ENCODE measurements at regions not wholly inside any gene's neighbourhood (a gene's known extent, or its start where the extent isn't known, plus 50 kb on each side); places are given as distances from the start of the nearest gene placed in this dataset.

DNA sequence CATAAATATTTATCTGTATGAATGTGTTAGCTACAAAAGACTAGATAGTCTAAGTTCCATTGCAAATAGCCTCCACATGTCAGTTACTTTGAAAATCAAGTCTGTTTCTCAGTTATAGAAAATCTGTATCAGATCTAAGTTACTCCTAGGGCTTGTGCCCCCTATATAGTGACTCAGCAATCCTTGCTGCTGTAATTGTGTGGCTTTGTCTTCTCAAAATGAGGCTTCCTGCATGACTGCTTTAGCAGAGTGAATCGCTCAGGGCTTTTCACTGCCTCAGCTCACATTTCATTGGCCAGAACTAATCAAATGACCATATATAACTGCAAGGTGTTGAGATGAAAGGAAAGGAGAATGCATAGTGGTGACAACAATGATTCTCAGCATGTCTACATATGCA, 552.2 kb upstream of the STXBP6 start:
- TF ChIP-seq EZH2 (IDR thresholded peaks at IDR 0.05; ENCODE audit: borderline replicate concordance, low read length), result no peak
- TF ChIP-seq, protein P1, sequence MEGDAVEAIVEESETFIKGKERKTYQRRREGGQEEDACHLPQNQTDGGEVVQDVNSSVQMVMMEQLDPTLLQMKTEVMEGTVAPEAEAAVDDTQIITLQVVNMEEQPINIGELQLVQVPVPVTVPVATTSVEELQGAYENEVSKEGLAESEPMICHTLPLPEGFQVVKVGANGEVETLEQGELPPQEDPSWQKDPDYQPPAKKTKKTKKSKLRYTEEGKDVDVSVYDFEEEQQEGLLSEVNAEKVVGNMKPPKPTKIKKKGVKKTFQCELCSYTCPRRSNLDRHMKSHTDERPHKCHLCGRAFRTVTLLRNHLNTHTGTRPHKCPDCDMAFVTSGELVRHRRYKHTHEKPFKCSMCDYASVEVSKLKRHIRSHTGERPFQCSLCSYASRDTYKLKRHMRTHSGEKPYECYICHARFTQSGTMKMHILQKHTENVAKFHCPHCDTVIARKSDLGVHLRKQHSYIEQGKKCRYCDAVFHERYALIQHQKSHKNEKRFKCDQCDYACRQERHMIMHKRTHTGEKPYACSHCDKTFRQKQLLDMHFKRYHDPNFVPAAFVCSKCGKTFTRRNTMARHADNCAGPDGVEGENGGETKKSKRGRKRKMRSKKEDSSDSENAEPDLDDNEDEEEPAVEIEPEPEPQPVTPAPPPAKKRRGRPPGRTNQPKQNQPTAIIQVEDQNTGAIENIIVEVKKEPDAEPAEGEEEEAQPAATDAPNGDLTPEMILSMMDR (conservative IDR thresholded peaks at IDR 0.05 in 1 of 2, IDR thresholded peaks at IDR 0.05 in 1 of 2; ENCODE audit: extremely low read depth in 1 of 2, insufficient read depth in 1 of 2, low read depth in 1 of 2, low read length in 2 of 2), result no peak
